Germinal center (tissue), 1 donor: ENCODE measurements at regions not wholly inside any gene's neighbourhood (a gene's known extent, or its start where the extent isn't known, plus 50 kb on each side); places are given as distances from the start of the nearest gene placed in this dataset.
"Not testable (repeated sequence)": the region's sequence is repeated elsewhere in the genome, so short reads cannot be mapped to it uniquely, and the experiment has no call there.

Experiments
- DNase-seq: peaks from one replicate; pipeline ENCODE4 v3.0.0; 2012; ENCODE audit warnings: mixed read lengths, low spot score

GRCh38 chrX:40949071-40949470, 136.2 kb upstream of the USP9X start:
- no peak for DNase-seq

GRCh38 chrX:40950546-40950945, 134.7 kb upstream of the USP9X start:
- no peak for DNase-seq

GRCh38 chrX:40951407-40951806, 133.8 kb upstream of the USP9X start:
- DNase-seq, result not testable (repeated sequence)

- DNase-seq, result peak; percentile 5
Measured at GRCh38 chrX:40952855-40953254, 132.4 kb upstream of the USP9X start.

GRCh38 chrX:40953369-40953768, 131.9 kb upstream of the USP9X start:
- no peak for DNase-seq

GRCh38 chrX:40960041-40960440, 125.2 kb upstream of the USP9X start:
- no peak for DNase-seq

- no peak for DNase-seq
Measured at GRCh38 chrX:40962793-40963407, 122.3 kb upstream of the USP9X start.

- no peak for DNase-seq
Measured at GRCh38 chrX:40964008-40964407, 121.2 kb upstream of the USP9X start.

- DNase-seq, result no peak
Measured at GRCh38 chrX:40964633-40965586, 120.3 kb upstream of the USP9X start.

- no peak for DNase-seq
Measured at GRCh38 chrX:40966213-40966820, 118.9 kb upstream of the USP9X start.

GRCh38 chrX:40968180-40968579, 117.1 kb upstream of the USP9X start:
- DNase-seq, result no peak

- no peak for DNase-seq
Measured at GRCh38 chrX:40971736-40972135, 113.5 kb upstream of the USP9X start.

- no peak for DNase-seq
Measured at GRCh38 chrX:40973619-40974018, 111.6 kb upstream of the USP9X start.

- no peak for DNase-seq
Measured at GRCh38 chrX:40975951-40976350, 109.3 kb upstream of the USP9X start.

- no peak for DNase-seq
Measured at GRCh38 chrX:40976981-40977380, 108.3 kb upstream of the USP9X start.

- no peak for DNase-seq
Measured at GRCh38 chrX:40984962-40985361, 100.3 kb upstream of the USP9X start.

- DNase-seq, result no peak
Measured at GRCh38 chrX:40987413-40987812, 97.8 kb upstream of the USP9X start.

GRCh38 chrX:40988100-40988499, 97.1 kb upstream of the USP9X start:
- no peak for DNase-seq

- not testable (repeated sequence) for DNase-seq
Measured at GRCh38 chrX:40993395-40993794, 91.8 kb upstream of the USP9X start.

- DNase-seq, result peak; percentile 9
Measured at GRCh38 chrX:40996886-40997530, 88.2 kb upstream of the USP9X start.

GRCh38 chrX:40998123-40998522, 87.1 kb upstream of the USP9X start:
- no peak for DNase-seq

- DNase-seq, result no peak
Measured at GRCh38 chrX:41001327-41001726, 83.9 kb upstream of the USP9X start.
